A172 (cell line): ENCODE measurements at regions not wholly inside any gene's neighbourhood (a gene's known extent, or its start where the extent isn't known, plus 50 kb on each side); places are given as distances from the start of the nearest gene placed in this dataset.
A peak's percentile ranks its signal among the peaks of the same experiment; 100 is the strongest.

Experiments
- DNase-seq: peaks from one replicate; pipeline ENCODE4 v3.0.0-alpha.2; 2015; ENCODE audit warnings: low spot score

DNA sequence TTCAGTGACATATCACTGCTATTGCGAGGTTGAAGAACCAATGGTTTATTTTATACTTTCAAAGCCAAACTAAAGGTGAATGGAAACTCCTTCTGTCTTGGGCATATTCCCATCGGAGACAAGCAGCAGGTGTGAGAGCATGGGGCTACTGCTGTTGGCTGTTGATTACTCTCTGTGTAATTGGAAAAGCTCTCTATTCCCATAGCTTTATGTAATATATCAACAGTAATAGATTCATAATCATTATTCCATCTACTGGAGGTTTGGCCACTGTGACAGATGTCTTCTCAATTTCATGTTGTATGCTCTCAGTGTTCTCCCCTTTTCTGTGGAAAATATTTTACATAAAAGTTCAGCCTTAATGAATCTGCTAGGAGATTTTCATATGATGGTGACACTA is 352.0 kb downstream of the BTG1 start:
- no peak for DNase-seq

- DNase-seq = no peak
These were observed 353.0 kb downstream of the BTG1 start for GRCh38 chr12:91792597-91792996.

- no peak for DNase-seq
These were observed 359.0 kb downstream of the BTG1 start for GRCh38 chr12:91786499-91787272.

DNA sequence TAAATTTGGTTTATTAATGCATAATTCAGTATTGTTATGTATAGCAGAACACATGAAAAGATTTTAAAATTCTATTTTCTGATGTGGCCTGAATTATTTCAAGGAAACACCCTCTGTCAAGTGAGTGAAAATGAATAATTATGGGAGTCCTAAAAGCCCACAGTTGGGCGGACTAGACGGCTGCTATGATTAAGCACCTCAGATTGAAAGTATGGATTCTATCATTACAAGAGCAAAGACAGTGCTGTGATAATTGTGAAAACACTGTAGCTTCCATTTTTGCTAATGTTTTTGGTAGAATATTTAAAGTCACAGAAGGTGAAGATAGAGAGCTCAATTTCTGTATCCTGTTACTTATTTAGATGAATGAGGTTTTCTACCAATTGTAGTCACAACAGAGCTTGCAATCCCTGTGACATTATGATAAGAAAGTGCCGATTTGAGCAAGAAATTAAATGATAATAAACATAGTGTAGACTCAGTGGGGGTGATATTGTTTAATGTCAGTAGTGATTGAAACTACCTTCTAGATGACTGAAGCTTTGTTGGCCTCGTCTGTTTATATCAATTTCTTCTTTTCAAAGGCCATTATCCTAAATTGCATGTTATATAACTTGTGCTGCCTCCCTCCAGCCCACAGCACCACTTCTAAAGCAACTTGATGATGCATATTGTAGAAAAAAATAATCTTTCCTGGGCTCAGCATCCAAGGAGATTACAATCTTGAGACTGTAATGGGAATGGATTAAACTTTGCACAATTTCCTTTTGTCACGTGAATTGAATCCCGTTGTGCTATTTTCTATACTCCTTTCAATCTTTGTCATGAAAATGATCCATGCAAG is 359.8 kb downstream of the BTG1 start:
- no peak for DNase-seq

DNA sequence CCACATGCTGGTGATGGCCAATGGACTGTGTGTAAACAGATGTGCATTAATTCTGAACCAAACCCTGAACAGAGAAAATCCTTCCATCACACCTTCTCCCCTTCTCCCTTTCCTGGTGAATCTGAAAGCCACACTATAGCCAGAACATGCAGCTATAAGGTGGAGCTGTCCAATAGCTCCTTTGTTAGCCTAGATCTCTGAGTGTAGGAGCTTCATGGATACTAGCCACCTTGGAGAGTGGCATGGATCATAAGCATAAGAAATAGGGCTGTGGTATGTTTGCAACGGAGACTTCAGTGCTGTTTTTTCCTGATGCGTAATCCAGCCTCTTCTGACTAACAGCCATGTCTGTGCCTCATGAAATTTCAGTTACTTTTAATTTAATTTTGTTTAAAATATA is 364.5 kb downstream of the BTG1 start:
- peak; percentile 5 for DNase-seq

- peak; percentile 99 for DNase-seq
These were observed 366.7 kb downstream of the BTG1 start for GRCh38 chr12:91778938-91779400.

DNA sequence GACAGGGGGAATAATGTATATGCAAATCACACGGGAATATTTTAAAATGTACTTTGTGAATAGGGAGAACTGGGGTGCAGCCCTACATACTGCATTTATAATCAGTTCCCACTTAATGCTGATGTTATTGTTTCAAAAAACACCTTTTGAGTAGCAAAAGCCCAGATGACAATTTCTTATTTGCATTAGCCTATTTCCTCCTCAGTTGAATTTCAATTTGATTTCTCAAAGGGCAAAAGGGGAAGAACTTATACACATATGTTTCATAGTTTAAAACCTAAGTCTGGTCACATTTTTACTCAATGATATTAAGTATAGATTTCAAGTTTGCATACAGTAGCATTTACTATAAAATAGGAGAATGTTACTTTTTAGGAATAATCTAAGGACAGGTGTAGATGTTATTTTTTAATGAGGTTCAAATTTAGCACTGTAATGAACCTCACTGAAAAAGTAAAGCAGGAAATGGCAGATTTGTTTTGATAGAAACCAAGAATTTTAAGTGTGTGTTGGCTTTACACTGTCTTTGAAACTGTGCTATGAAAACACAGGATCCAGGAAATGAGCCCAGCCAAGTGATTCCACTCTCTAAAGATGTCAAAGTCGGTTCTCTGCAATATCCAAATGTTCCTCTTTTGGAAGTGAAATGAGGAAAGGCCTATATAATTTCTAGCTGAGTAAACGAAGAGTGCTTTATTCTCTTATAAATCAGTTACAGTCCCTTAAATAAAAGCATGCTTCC is 367.4 kb downstream of the BTG1 start:
- peak; percentile 50 for DNase-seq

DNA sequence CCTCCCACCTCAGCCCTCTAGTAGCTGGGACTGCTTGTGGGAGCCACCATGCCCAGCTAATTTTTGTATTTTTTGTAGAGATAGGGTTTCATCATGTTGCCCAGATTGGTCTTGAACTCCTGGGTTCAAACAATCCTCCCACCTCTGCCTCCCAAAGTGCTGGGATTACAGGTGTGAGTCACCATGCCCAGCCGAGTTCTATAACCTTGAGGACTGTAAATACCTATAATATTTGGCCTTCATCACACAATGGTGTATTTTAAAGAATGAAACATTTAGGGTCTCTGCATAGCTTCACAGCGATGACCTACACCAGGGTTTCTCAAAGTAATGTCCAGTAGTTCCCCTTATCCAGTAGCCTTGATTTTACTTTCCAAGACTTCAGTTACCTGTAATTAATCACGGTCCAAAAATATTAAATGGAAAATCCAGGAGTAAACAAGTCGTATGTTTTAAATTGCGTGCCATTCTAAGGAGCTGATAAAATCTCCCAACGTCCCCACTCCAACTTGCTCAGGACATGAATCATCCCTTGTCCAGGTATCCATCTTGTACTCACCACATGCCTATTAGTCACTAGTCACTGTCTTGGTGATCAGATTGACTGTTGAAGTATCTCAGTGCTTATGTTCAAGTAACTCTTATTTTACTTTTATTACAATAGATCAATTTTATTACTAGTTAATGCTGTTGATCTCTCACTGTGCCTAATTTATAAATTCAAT is 368.2 kb downstream of the BTG1 start:
- DNase-seq = peak; percentile 63

GRCh38 chr12:91774434-91774921 is 371.2 kb downstream of the BTG1 start:
- peak; percentile 59 for DNase-seq

GRCh38 chr12:91773749-91774429 is 371.8 kb downstream of the BTG1 start:
- DNase-seq = no peak

DNA sequence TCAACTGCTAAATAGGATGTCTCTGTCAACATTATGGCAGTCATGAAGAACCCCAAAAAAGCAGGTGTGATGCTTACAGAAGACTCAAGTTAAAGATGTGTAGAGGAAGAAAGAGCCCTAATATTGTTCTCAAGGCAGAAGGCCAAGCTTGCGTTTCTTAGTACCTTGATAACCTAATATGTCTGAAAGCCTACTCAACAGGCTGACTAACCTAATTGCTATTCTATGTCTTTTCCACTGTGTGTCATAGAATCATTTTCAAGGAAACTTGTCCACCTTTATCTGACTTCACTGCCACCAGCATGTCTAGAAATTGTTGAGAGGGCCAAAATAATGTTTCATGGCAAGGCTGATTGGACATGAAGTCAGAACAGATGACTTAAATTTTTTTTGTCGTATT is 373.2 kb downstream of the BTG1 start:
- no peak for DNase-seq

GRCh38 chr12:91769736-91770135 is 375.9 kb downstream of the BTG1 start:
- DNase-seq = no peak

GRCh38 chr12:91767237-91767636 is 378.4 kb downstream of the BTG1 start:
- no peak for DNase-seq

DNA sequence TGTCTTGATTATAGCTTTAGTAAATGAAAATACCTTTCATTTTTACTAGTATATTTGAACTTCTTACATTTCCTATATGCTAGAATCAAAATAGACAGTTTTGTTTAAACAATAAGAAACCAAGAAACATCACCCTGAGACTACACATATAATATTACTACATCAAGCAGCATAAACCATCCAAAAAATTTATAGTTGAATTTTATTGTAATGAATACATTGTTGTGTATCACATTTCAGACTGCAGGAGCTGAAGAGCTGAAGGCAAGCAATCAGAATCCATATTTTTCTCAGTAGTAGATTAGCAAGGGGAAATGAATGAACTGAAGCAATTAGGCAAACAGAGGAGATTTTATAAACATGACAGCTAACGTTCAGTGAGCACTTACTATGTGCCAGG is 379.2 kb downstream of the BTG1 start:
- no peak for DNase-seq

GRCh38 chr12:91763654-91764370 is 381.8 kb downstream of the BTG1 start:
- no peak for DNase-seq

DNA sequence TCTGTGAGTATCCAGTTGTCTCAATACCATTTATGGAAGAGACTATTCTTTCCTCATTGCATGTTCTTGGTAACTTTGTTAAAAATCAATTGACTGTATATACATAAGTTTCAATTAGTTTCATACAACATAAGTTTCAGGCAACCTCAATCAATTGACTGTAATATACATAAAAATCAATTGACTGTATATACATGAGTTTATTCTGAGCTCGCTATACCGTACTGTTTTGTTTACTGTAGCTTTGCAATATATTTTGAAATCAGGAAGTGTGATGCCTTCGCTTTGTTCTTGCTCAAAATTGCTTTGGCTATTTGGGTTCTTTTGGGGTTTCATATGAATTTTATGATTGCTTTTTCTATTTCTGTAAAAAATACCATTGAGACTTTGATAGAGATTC is 392.0 kb downstream of the BTG1 start:
- DNase-seq = no peak

- DNase-seq = no peak
These were observed 398.7 kb downstream of the BTG1 start for GRCh38 chr12:91746976-91747375.

- no peak for DNase-seq
These were observed 401.0 kb downstream of the BTG1 start for GRCh38 chr12:91744597-91744996.

- no peak for DNase-seq
These were observed 401.8 kb downstream of the BTG1 start for GRCh38 chr12:91743704-91744321.

- no peak for DNase-seq
These were observed 402.4 kb downstream of the BTG1 start for GRCh38 chr12:91743280-91743679.
